ENCODE measurements at regions not wholly inside any gene's neighbourhood (a gene's known extent, or its start where the extent isn't known, plus 50 kb on each side); places are given as distances from the start of the nearest gene placed in this dataset.

GRCh38 chr5:97903742-97904141 lies 720.7 kb upstream of the RIOK2 start:
- H3K9me3 ChIP-seq = peaks cover 9% of the 10 kb centered on the region

GRCh38 chr5:97906135-97906534 lies 723.1 kb upstream of the RIOK2 start:
- CTCF ChIA-PET = no interaction called here
- Mint-ChIP-seq H3K27me3 (ENCODE audit: insufficient read depth, unreplicated experiment) (no peaks in the 10 kb centered on the region), H3K27ac (ENCODE audit: unreplicated experiment) (no peak overlapping the region), H3K4me1 (ENCODE audit: low read depth, unreplicated experiment) (no peaks in the 10 kb centered on the region), H3K36me3 (ENCODE audit: insufficient read depth, unreplicated experiment) (no peaks in the 10 kb centered on the region), H3K9me3 (ENCODE audit: unreplicated experiment) (peaks cover 10% of the 10 kb centered on the region), H3K4me3 (ENCODE audit: unreplicated experiment) (no peak overlapping the region)
- no TSS peak for BruUV-seq (replicated peaks)
- Histone ChIP-seq H3K4me3 (ENCODE audit: low read depth, low read length) (no peak overlapping the region), H3K36me3 (ENCODE audit: control insufficient read depth, insufficient read depth, low read length) (no peaks in the 10 kb centered on the region), H3K9me3 (peaks cover 9% of the 10 kb centered on the region), H3K27me3 (replicated peaks; ENCODE audit: control insufficient read depth, insufficient read depth, low read length) (no peaks in the 10 kb centered on the region), H3K4me1 (no peaks in the 10 kb centered on the region; the same call in 1 of the 2 replicates)
- POLR2A ChIA-PET = no interaction called here
- no peak for TF ChIP-seq CTCF (IDR thresholded peaks at IDR 0.05; ENCODE audit: insufficient read depth in 1 of 2, low read depth in 1 of 2, low read length in 1 of 2, severe bottlenecking in 1 of 2, unreplicated experiment in 1 of 2)
- intact Hi-C loops (cut with micrococcal nuclease; ENCODE audit: unreplicated experiment) = no loop called here
- DNase-seq = no peak

More at GRCh38 chr5:97903742-97904141, 720.7 kb upstream of the RIOK2 start:
- Mint-ChIP-seq H3K36me3 (ENCODE audit: insufficient read depth, unreplicated experiment) (no peaks in the 10 kb centered on the region), H3K27me3 (ENCODE audit: insufficient read depth, unreplicated experiment) (no peaks in the 10 kb centered on the region), H3K9me3 (ENCODE audit: unreplicated experiment) (peaks cover 10% of the 10 kb centered on the region), H3K4me3 (ENCODE audit: unreplicated experiment) (no peak overlapping the region), H3K27ac (ENCODE audit: unreplicated experiment) (no peak overlapping the region), H3K4me1 (ENCODE audit: low read depth, unreplicated experiment) (no peaks in the 10 kb centered on the region)
- CTCF ChIA-PET = no interaction called here
- no TSS peak for BruUV-seq (replicated peaks)
- H3K4me3 ChIP-seq (ENCODE audit: low read depth, low read length) = no peak overlapping the region
- POLR2A ChIA-PET = no interaction called here
- intact Hi-C loops (cut with micrococcal nuclease; ENCODE audit: unreplicated experiment) = no loop called here
- no peaks in the 10 kb centered on the region for H3K36me3 ChIP-seq (ENCODE audit: control insufficient read depth, insufficient read depth, low read length)
- DNase-seq = no peak
- H3K27me3 ChIP-seq (replicated peaks; ENCODE audit: control insufficient read depth, insufficient read depth, low read length) = no peaks in the 10 kb centered on the region
- no peaks in the 10 kb centered on the region; the same call in 1 of the 2 replicates for H3K4me1 ChIP-seq
- no peak for TF ChIP-seq CTCF (IDR thresholded peaks at IDR 0.05; ENCODE audit: insufficient read depth in 1 of 2, low read depth in 1 of 2, low read length in 1 of 2, severe bottlenecking in 1 of 2, unreplicated experiment in 1 of 2)

- Mint-ChIP-seq H3K27me3 (ENCODE audit: insufficient read depth, unreplicated experiment) (no peaks in the 10 kb centered on the region), H3K9me3 (ENCODE audit: unreplicated experiment) (peaks cover 10% of the 10 kb centered on the region), H3K4me3 (ENCODE audit: unreplicated experiment) (no peak overlapping the region), H3K27ac (ENCODE audit: unreplicated experiment) (no peak overlapping the region), H3K4me1 (ENCODE audit: low read depth, unreplicated experiment) (no peaks in the 10 kb centered on the region), H3K36me3 (ENCODE audit: insufficient read depth, unreplicated experiment) (no peaks in the 10 kb centered on the region)
- ChIA-PET POLR2A (no interaction called here), CTCF (no interaction called here)
- no peak overlapping the region for H3K4me3 ChIP-seq (ENCODE audit: low read depth, low read length)
- peaks cover 9% of the 10 kb centered on the region for H3K9me3 ChIP-seq
- no peaks in the 10 kb centered on the region for H3K36me3 ChIP-seq (ENCODE audit: control insufficient read depth, insufficient read depth, low read length)
- DNase-seq = no peak
- intact Hi-C loops (cut with micrococcal nuclease; ENCODE audit: unreplicated experiment) = no loop called here
- TF ChIP-seq CTCF (IDR thresholded peaks at IDR 0.05; ENCODE audit: insufficient read depth in 1 of 2, low read depth in 1 of 2, low read length in 1 of 2, severe bottlenecking in 1 of 2, unreplicated experiment in 1 of 2) = no peak
- no peaks in the 10 kb centered on the region; the same call in 1 of the 2 replicates for H3K4me1 ChIP-seq
- no peaks in the 10 kb centered on the region for H3K27me3 ChIP-seq (replicated peaks; ENCODE audit: control insufficient read depth, insufficient read depth, low read length)
- no TSS peak for BruUV-seq (replicated peaks)
These were observed 724.8 kb upstream of the RIOK2 start for GRCh38 chr5:97907646-97908400.
